Lower lobe of right lung (tissue), 2 donors: ENCODE measurements at regions not wholly inside any gene's neighbourhood (a gene's known extent, or its start where the extent isn't known, plus 50 kb on each side); places are given as distances from the start of the nearest gene placed in this dataset.

ENCODE experiments used
- ATAC-seq, 2 donors: fragments of 200-7000 bp; cut with Tn5 transposase; one replicate each; pipeline ENCODE4 v1.9.1; 2020 to 2022; ENCODE audit warnings: mild to moderate bottlenecking in 2 of 2, moderate library complexity in 2 of 2
- DNase-seq: peaks from one replicate; pipeline ENCODE4 v3.0.0-alpha.2; 2020
- H3K27ac ChIP-seq: fragments of 200-600 bp; one replicate; pipeline ENCODE4 v1.8.0; 2022
- H3K27me3 ChIP-seq: fragments of 200-600 bp; one replicate; pipeline ENCODE4 v1.8.0; 2022; ENCODE audit warnings: low read depth
- H3K36me3 ChIP-seq: fragments of 200-600 bp; one replicate; pipeline ENCODE4 v1.8.0; 2022; ENCODE audit warnings: mild to moderate bottlenecking
- H3K4me1 ChIP-seq: fragments of 200-600 bp; one replicate; pipeline ENCODE4 v1.8.0; 2022
- H3K4me3 ChIP-seq: fragments of 200-600 bp; one replicate; pipeline ENCODE4 v1.8.0; 2022; ENCODE audit warnings: mild to moderate bottlenecking
- H3K9me3 ChIP-seq: fragments of 200-600 bp; one replicate; pipeline ENCODE4 v1.8.0; 2022
- CTCF ChIP-seq: fragments of 200-600 bp; IDR thresholded peaks from one replicate; pipeline ENCODE4 v1.8.0; 2022; ENCODE audit warnings: antibody characterized with exemption, mild to moderate bottlenecking
- intact Hi-C: fragments of 100-400 bp; cut with DNase I; formaldehyde crosslinking; loops from one replicate; pipeline ENCODE4 v1.11.0; 2022
- donor health status: DM: no; HTN: yes; CAD: no; lungs with severe emphysema.

- peaks cover 62% of the 10 kb centered on the region for H3K4me1 ChIP-seq
- peak overlapping the region; percentile 90 for H3K27ac ChIP-seq
- intact Hi-C loops, result no loop called here
- H3K9me3 ChIP-seq, result no peaks in the 10 kb centered on the region
- H3K36me3 ChIP-seq, result no peaks in the 10 kb centered on the region
- no peaks in the 10 kb centered on the region for H3K27me3 ChIP-seq
- peak overlapping the region; percentile 52 for H3K4me3 ChIP-seq
- ATAC-seq (no peak), DNase-seq (peak; percentile 64)
- no peak for TF ChIP-seq CTCF
These were observed 158.7 kb upstream of the IER5L start for GRCh38 chr9:129336601-129337331.

GRCh38 chr9:129336130-129336528, 158.1 kb upstream of the IER5L start:
- TF ChIP-seq CTCF, result no peak
- Histone ChIP-seq H3K4me1 (peaks cover 62% of the 10 kb centered on the region), H3K36me3 (no peaks in the 10 kb centered on the region), H3K4me3 (peak overlapping the region; percentile 52), H3K27me3 (no peaks in the 10 kb centered on the region), H3K9me3 (no peaks in the 10 kb centered on the region), H3K27ac (peak overlapping the region; percentile 90)
- DNase-seq (no peak), ATAC-seq (no peak)
- intact Hi-C loops, result no loop called here

GRCh38 chr9:129335464-129336129, 157.5 kb upstream of the IER5L start:
- intact Hi-C loops, result no loop called here
- Histone ChIP-seq H3K9me3 (peaks cover 4% of the 10 kb centered on the region), H3K4me3 (peak overlapping the region; percentile 52), H3K4me1 (peaks cover 62% of the 10 kb centered on the region), H3K36me3 (no peaks in the 10 kb centered on the region), H3K27ac (peak overlapping the region; percentile 90), H3K27me3 (no peaks in the 10 kb centered on the region)
- no peak for TF ChIP-seq CTCF
- no peak for DNase-seq
- ATAC-seq, result peak in 1 of 2 donors; percentile 8

- peak; percentile 88 to 91 for ATAC-seq
- peak overlapping the region; percentile 90 for H3K27ac ChIP-seq
- peak; percentile 95 for DNase-seq
- H3K36me3 ChIP-seq, result no peaks in the 10 kb centered on the region
- no peak for TF ChIP-seq CTCF
- H3K9me3 ChIP-seq, result peaks cover 10% of the 10 kb centered on the region
- peak overlapping the region; percentile 30 for H3K4me3 ChIP-seq
- H3K27me3 ChIP-seq, result no peaks in the 10 kb centered on the region
- intact Hi-C loops, result no loop called here
- H3K4me1 ChIP-seq, result peaks cover 61% of the 10 kb centered on the region
These were observed 156.3 kb upstream of the IER5L start for GRCh38 chr9:129334105-129334935.

DNA sequence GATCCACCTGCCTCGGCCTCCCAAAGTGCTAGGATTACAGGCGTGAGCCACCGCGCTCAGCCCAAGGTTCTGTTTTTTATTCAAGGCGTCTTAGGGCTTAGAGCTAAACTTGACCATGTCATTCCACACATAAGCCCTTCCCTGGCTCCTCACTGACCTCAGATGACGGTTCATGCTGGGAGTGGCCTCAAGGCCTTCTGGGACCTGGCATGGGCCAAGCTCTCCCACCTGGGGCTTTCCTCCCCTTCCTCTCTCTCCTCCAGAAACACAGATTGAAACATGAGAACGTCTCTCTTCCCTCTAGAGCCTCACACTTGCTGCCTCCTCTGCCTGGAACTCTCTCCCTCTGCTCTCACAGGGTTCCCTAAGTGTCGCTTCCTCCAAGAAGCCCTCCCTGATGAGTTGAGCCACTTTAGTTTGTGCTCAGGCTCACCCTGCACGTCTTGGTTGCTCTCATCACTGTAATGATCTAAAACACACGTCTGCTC, 155.6 kb upstream of the IER5L start:
- no peaks in the 10 kb centered on the region for H3K27me3 ChIP-seq
- intact Hi-C loops, result no loop called here
- ATAC-seq (peak; percentile 38 to 52), DNase-seq (no peak)
- H3K9me3 ChIP-seq, result peaks cover 10% of the 10 kb centered on the region
- TF ChIP-seq CTCF, result no peak
- H3K36me3 ChIP-seq, result no peaks in the 10 kb centered on the region
- H3K4me3 ChIP-seq, result peak overlapping the region; percentile 30
- H3K4me1 ChIP-seq, result peaks cover 54% of the 10 kb centered on the region
- peak overlapping the region; percentile 90 for H3K27ac ChIP-seq
